Activated CD4-positive, alpha-beta memory T cell treated with anti-CD3 and anti-CD28 coated beads for 36 hours (primary cell): ENCODE measurements at regions not wholly inside any gene's neighbourhood (a gene's known extent, or its start where the extent isn't known, plus 50 kb on each side); places are given as distances from the start of the nearest gene placed in this dataset.

Experiments
- CTCF ChIA-PET: fragments of 350-600 bp; sonication (Branson Sonifier 250); formaldehyde crosslinking; loops from one replicate; lab custom pipeline; 2021; ENCODE audit warnings: antibody characterized with exemption, inconsistent platforms; lab: Charles Lee
- POLR2A ChIA-PET: fragments of 350-600 bp; sonication (Branson Sonifier 250); formaldehyde crosslinking; loops from one replicate; lab custom pipeline; 2021; ENCODE audit warnings: antibody characterized with exemption; lab: Charles Lee
- DNase-seq: peaks from one replicate; pipeline ENCODE4 v3.0.0-alpha.2; 2020
- H3K27ac Mint-ChIP-seq: one replicate; pipeline ENCODE4 v1.8.0; 2021; ENCODE audit warnings: mixed read lengths
- H3K27me3 Mint-ChIP-seq: one replicate; pipeline ENCODE4 v1.8.0; 2021; ENCODE audit warnings: mixed read lengths
- H3K36me3 Mint-ChIP-seq: one replicate; pipeline ENCODE4 v1.8.0; 2021; ENCODE audit warnings: mixed read lengths
- H3K4me1 Mint-ChIP-seq: one replicate; pipeline ENCODE4 v1.8.0; 2021; ENCODE audit warnings: low read depth, mixed read lengths
- H3K4me3 Mint-ChIP-seq: one replicate; pipeline ENCODE4 v1.8.0; 2021; ENCODE audit warnings: mild to moderate bottlenecking, mixed read lengths
- H3K9me3 Mint-ChIP-seq: one replicate; pipeline ENCODE4 v1.8.0; 2021; ENCODE audit warnings: mixed read lengths
- intact Hi-C: fragments of 100-400 bp; cut with micrococcal nuclease; formaldehyde crosslinking; loops from one replicate; pipeline ENCODE4 v1.15.1; 2023

GRCh38 chr17:13442361-13442760, 159.4 kb downstream of the HS3ST3A1 start:
- Mint-ChIP-seq H3K4me1 (no peaks in the 10 kb centered on the region), H3K4me3 (no peak overlapping the region), H3K9me3 (no peaks in the 10 kb centered on the region), H3K36me3 (no peaks in the 10 kb centered on the region), H3K27me3 (peaks cover 6% of the 10 kb centered on the region), H3K27ac (no peak overlapping the region)
- intact Hi-C loops = no loop called here
- no peak for DNase-seq
- CTCF ChIA-PET = no interaction called here
- POLR2A ChIA-PET = no interaction called here

GRCh38 chr17:13441873-13442272, 159.9 kb downstream of the HS3ST3A1 start:
- no peaks in the 10 kb centered on the region for H3K36me3 Mint-ChIP-seq
- peaks cover 6% of the 10 kb centered on the region for H3K27me3 Mint-ChIP-seq
- H3K4me3 Mint-ChIP-seq = no peak overlapping the region
- no peak for DNase-seq
- CTCF ChIA-PET = no interaction called here
- H3K9me3 Mint-ChIP-seq = no peaks in the 10 kb centered on the region
- no peak overlapping the region for H3K27ac Mint-ChIP-seq
- POLR2A ChIA-PET = no interaction called here
- intact Hi-C loops = no loop called here
- no peaks in the 10 kb centered on the region for H3K4me1 Mint-ChIP-seq

GRCh38 chr17:13437966-13438779, 163.6 kb downstream of the HS3ST3A1 start:
- intact Hi-C loops = no loop called here
- no peaks in the 10 kb centered on the region for H3K36me3 Mint-ChIP-seq
- no peak overlapping the region for H3K4me3 Mint-ChIP-seq
- no peaks in the 10 kb centered on the region for H3K4me1 Mint-ChIP-seq
- ChIA-PET CTCF (no interaction called here), POLR2A (no interaction called here)
- H3K9me3 Mint-ChIP-seq = no peaks in the 10 kb centered on the region
- H3K27ac Mint-ChIP-seq = no peak overlapping the region
- DNase-seq = no peak
- peaks cover 3% of the 10 kb centered on the region for H3K27me3 Mint-ChIP-seq

- intact Hi-C loops = no loop called here
- Mint-ChIP-seq H3K27ac (no peak overlapping the region), H3K9me3 (no peaks in the 10 kb centered on the region), H3K36me3 (no peaks in the 10 kb centered on the region), H3K4me3 (no peak overlapping the region), H3K27me3 (peaks cover 1% of the 10 kb centered on the region), H3K4me1 (no peaks in the 10 kb centered on the region)
- ChIA-PET CTCF (no interaction called here), POLR2A (no interaction called here)
- DNase-seq = no peak
These were observed 166.5 kb downstream of the HS3ST3A1 start for GRCh38 chr17:13435230-13435629.

GRCh38 chr17:13429201-13429600, 172.5 kb downstream of the HS3ST3A1 start:
- Mint-ChIP-seq H3K4me1 (no peaks in the 10 kb centered on the region), H3K4me3 (no peak overlapping the region), H3K27me3 (no peaks in the 10 kb centered on the region), H3K36me3 (no peaks in the 10 kb centered on the region), H3K9me3 (no peaks in the 10 kb centered on the region), H3K27ac (no peak overlapping the region)
- CTCF ChIA-PET = no interaction called here
- intact Hi-C loops = no loop called here
- DNase-seq = no peak
- POLR2A ChIA-PET = no interaction called here

GRCh38 chr17:13428611-13429042, 173.1 kb downstream of the HS3ST3A1 start:
- intact Hi-C loops = no loop called here
- Mint-ChIP-seq H3K9me3 (no peaks in the 10 kb centered on the region), H3K36me3 (no peaks in the 10 kb centered on the region), H3K4me1 (no peaks in the 10 kb centered on the region), H3K4me3 (no peak overlapping the region), H3K27me3 (no peaks in the 10 kb centered on the region), H3K27ac (no peak overlapping the region)
- no peak for DNase-seq
- CTCF ChIA-PET = interaction anchor here (0.7 kb wide), 1 partner anchor 68 kb away, joined by 3 read pairs; no protein-coding TSS in a partner anchor
- POLR2A ChIA-PET = no interaction called here

- Mint-ChIP-seq H3K4me3 (no peak overlapping the region), H3K36me3 (no peaks in the 10 kb centered on the region), H3K27ac (no peak overlapping the region), H3K4me1 (no peaks in the 10 kb centered on the region), H3K9me3 (no peaks in the 10 kb centered on the region), H3K27me3 (no peaks in the 10 kb centered on the region)
- no peak for DNase-seq
- intact Hi-C loops = no loop called here
- ChIA-PET CTCF (no interaction called here), POLR2A (no interaction called here)
These were observed 174.7 kb downstream of the HS3ST3A1 start for GRCh38 chr17:13426991-13427390.

GRCh38 chr17:13425390-13425789, 176.3 kb downstream of the HS3ST3A1 start:
- H3K27ac Mint-ChIP-seq = no peak overlapping the region
- no peaks in the 10 kb centered on the region for H3K9me3 Mint-ChIP-seq
- no peaks in the 10 kb centered on the region for H3K36me3 Mint-ChIP-seq
- peaks cover 4% of the 10 kb centered on the region for H3K27me3 Mint-ChIP-seq
- no peak overlapping the region for H3K4me3 Mint-ChIP-seq
- no peak for DNase-seq
- intact Hi-C loops = no loop called here
- CTCF ChIA-PET = no interaction called here
- POLR2A ChIA-PET = no interaction called here
- no peaks in the 10 kb centered on the region for H3K4me1 Mint-ChIP-seq

GRCh38 chr17:13421581-13422130, 180.1 kb downstream of the HS3ST3A1 start:
- CTCF ChIA-PET = no interaction called here
- Mint-ChIP-seq H3K27ac (no peak overlapping the region), H3K4me3 (no peak overlapping the region), H3K27me3 (peaks cover 9% of the 10 kb centered on the region), H3K36me3 (no peaks in the 10 kb centered on the region), H3K9me3 (no peaks in the 10 kb centered on the region), H3K4me1 (no peaks in the 10 kb centered on the region)
- intact Hi-C loops = no loop called here
- no peak for DNase-seq
- POLR2A ChIA-PET = no interaction called here

- intact Hi-C loops = no loop called here
These were observed 180.9 kb downstream of the HS3ST3A1 start for GRCh38 chr17:13420878-13421277.

GRCh38 chr17:13420418-13420826, 181.3 kb downstream of the HS3ST3A1 start:
- no peak overlapping the region for H3K27ac Mint-ChIP-seq
- peaks cover 13% of the 10 kb centered on the region for H3K27me3 Mint-ChIP-seq
- ChIA-PET CTCF (no interaction called here), POLR2A (no interaction called here)
- no peaks in the 10 kb centered on the region for H3K9me3 Mint-ChIP-seq
- H3K36me3 Mint-ChIP-seq = no peaks in the 10 kb centered on the region
- H3K4me3 Mint-ChIP-seq = no peak overlapping the region
- intact Hi-C loops = no loop called here
- no peaks in the 10 kb centered on the region for H3K4me1 Mint-ChIP-seq
- no peak for DNase-seq

More at GRCh38 chr17:13420878-13421277, 180.9 kb downstream of the HS3ST3A1 start:
- H3K27ac Mint-ChIP-seq = no peak overlapping the region
- peaks cover 9% of the 10 kb centered on the region for H3K27me3 Mint-ChIP-seq
- H3K4me3 Mint-ChIP-seq = no peak overlapping the region
- POLR2A ChIA-PET = no interaction called here
- DNase-seq = no peak
- no peaks in the 10 kb centered on the region for H3K4me1 Mint-ChIP-seq
- no peaks in the 10 kb centered on the region for H3K36me3 Mint-ChIP-seq
- CTCF ChIA-PET = no interaction called here
- H3K9me3 Mint-ChIP-seq = no peaks in the 10 kb centered on the region

- Mint-ChIP-seq H3K4me1 (no peaks in the 10 kb centered on the region), H3K27me3 (peaks cover 17% of the 10 kb centered on the region), H3K36me3 (no peaks in the 10 kb centered on the region), H3K9me3 (no peaks in the 10 kb centered on the region), H3K4me3 (no peak overlapping the region), H3K27ac (no peak overlapping the region)
- DNase-seq = no peak
- CTCF ChIA-PET = no interaction called here
- POLR2A ChIA-PET = no interaction called here
- intact Hi-C loops = no loop called here
These were observed 182.1 kb downstream of the HS3ST3A1 start for GRCh38 chr17:13419676-13420075.

GRCh38 chr17:13418891-13419290, 182.8 kb downstream of the HS3ST3A1 start:
- Mint-ChIP-seq H3K9me3 (no peaks in the 10 kb centered on the region), H3K27ac (no peak overlapping the region), H3K4me1 (no peaks in the 10 kb centered on the region), H3K36me3 (no peaks in the 10 kb centered on the region), H3K27me3 (peaks cover 17% of the 10 kb centered on the region), H3K4me3 (no peak overlapping the region)
- POLR2A ChIA-PET = no interaction called here
- no peak for DNase-seq
- CTCF ChIA-PET = no interaction called here
- intact Hi-C loops = no loop called here
